ENCODE measurements at regions not wholly inside any gene's neighbourhood (a gene's known extent, or its start where the extent isn't known, plus 50 kb on each side); places are given as distances from the start of the nearest gene placed in this dataset.
"Not testable (repeated sequence)": the region's sequence is repeated elsewhere in the genome, so short reads cannot be mapped to it uniquely, and the experiment has no call there.

GRCh38 chr12:114547636-114548035 is 136.3 kb downstream of the TBX3 start:
- H3K4me3 ChIP-seq (ENCODE audit: low read depth, low read length): no peak overlapping the region
- DNase-seq (ENCODE audit: low read depth): no peak
- TF ChIP-seq CTCF (conservative IDR thresholded peaks at IDR 0.05; ENCODE audit: low read depth, low read length): no peak

GRCh38 chr12:114530417-114530816 is 124.5 kb upstream of the TBX5 start:
- no peak overlapping the region for H3K4me3 ChIP-seq (ENCODE audit: low read depth, low read length)
- no peak for TF ChIP-seq CTCF (conservative IDR thresholded peaks at IDR 0.05; ENCODE audit: low read depth, low read length)
- no peak for DNase-seq (ENCODE audit: low read depth)

- H3K4me3 ChIP-seq (ENCODE audit: low read depth, low read length): no peak overlapping the region
- TF ChIP-seq CTCF (conservative IDR thresholded peaks at IDR 0.05; ENCODE audit: low read depth, low read length): no peak
- DNase-seq (ENCODE audit: low read depth): no peak
These were observed 124.0 kb upstream of the TBX5 start for GRCh38 chr12:114529966-114530365.

- no peak for DNase-seq (ENCODE audit: low read depth)
- no peak for TF ChIP-seq CTCF (conservative IDR thresholded peaks at IDR 0.05; ENCODE audit: low read depth, low read length)
- H3K4me3 ChIP-seq (ENCODE audit: low read depth, low read length): no peak overlapping the region
These were observed 122.8 kb upstream of the TBX5 start for GRCh38 chr12:114528766-114529165.

- not testable (repeated sequence) for DNase-seq (ENCODE audit: low read depth); H3K4me3 ChIP-seq (ENCODE audit: low read depth, low read length)
These were observed 115.2 kb upstream of the TBX5 start for GRCh38 chr12:114521160-114521559.

GRCh38 chr12:114512351-114512750 is 106.4 kb upstream of the TBX5 start:
- DNase-seq (ENCODE audit: low read depth): no peak
- no peak for TF ChIP-seq CTCF (conservative IDR thresholded peaks at IDR 0.05; ENCODE audit: low read depth, low read length)
- no peak overlapping the region for H3K4me3 ChIP-seq (ENCODE audit: low read depth, low read length)

- H3K4me3 ChIP-seq (ENCODE audit: low read depth, low read length): no peak overlapping the region
- peak; percentile 86 for TF ChIP-seq CTCF (conservative IDR thresholded peaks at IDR 0.05; ENCODE audit: low read depth, low read length)
- DNase-seq (ENCODE audit: low read depth): peak; percentile 13
These were observed 102.7 kb upstream of the TBX5 start for GRCh38 chr12:114508529-114509129.
